Cardiac fibroblast (primary cell): ENCODE measurements at regions not wholly inside any gene's neighbourhood (a gene's known extent, or its start where the extent isn't known, plus 50 kb on each side); places are given as distances from the start of the nearest gene placed in this dataset.

Experiments
- DNase-seq, 2 donors: peaks; one replicate each; pipeline versions ENCODE4 v3.0.0 to v3.0.0-alpha.2; 2010; ENCODE audit warnings: low read depth in 2 of 2
- H3K4me3 ChIP-seq, 2 donors: replicated peaks in 1 of 2; 1 replicate in 1 of 2; 2 replicates in 1 of 2; pipeline ENCODE4 v1.5.1; 2011; ENCODE audit warnings: low read depth in 2 of 2, low read length in 2 of 2, mild to moderate bottlenecking in 2 of 2, moderate library complexity in 1 of 2
- CTCF ChIP-seq: IDR thresholded peaks from one replicate; pipeline ENCODE4 v1.5.1; 2011; ENCODE audit warnings: low read depth, mild to moderate bottlenecking, low read length, inconsistent platforms

GRCh38 chr4:18480342-18480741, 458.8 kb upstream of the LCORL start:
- no peak overlapping the region for H3K4me3 ChIP-seq
- TF ChIP-seq CTCF, result no peak
- DNase-seq, result no peak

- TF ChIP-seq CTCF, result no peak
- H3K4me3 ChIP-seq, result no peak overlapping the region
- DNase-seq, result no peak
Observed at GRCh38 chr4:18479825-18480224, 458.3 kb upstream of the LCORL start.

- DNase-seq, result no peak
- H3K4me3 ChIP-seq, result no peak overlapping the region
- TF ChIP-seq CTCF, result no peak
Observed at GRCh38 chr4:18463987-18464559, 442.5 kb upstream of the LCORL start.

GRCh38 chr4:18458465-18458864, 436.9 kb upstream of the LCORL start:
- H3K4me3 ChIP-seq, result no peak overlapping the region
- no peak for DNase-seq
- no peak for TF ChIP-seq CTCF

- TF ChIP-seq CTCF, result no peak
- no peak for DNase-seq
- no peak overlapping the region for H3K4me3 ChIP-seq
Observed at GRCh38 chr4:18454349-18454748, 432.8 kb upstream of the LCORL start.

GRCh38 chr4:18445110-18445509, 423.6 kb upstream of the LCORL start:
- TF ChIP-seq CTCF, result no peak
- H3K4me3 ChIP-seq, result no peak overlapping the region
- no peak for DNase-seq

GRCh38 chr4:18444206-18444605, 422.7 kb upstream of the LCORL start:
- no peak overlapping the region for H3K4me3 ChIP-seq
- no peak for TF ChIP-seq CTCF
- no peak for DNase-seq
